ENCODE measurements at regions not wholly inside any gene's neighbourhood (a gene's known extent, or its start where the extent isn't known, plus 50 kb on each side); places are given as distances from the start of the nearest gene placed in this dataset.

- TF ChIP-seq GATA3 (IDR thresholded peaks at IDR 0.05; ENCODE audit: low read depth, low read length) (no peak), GATA2 (IDR thresholded peaks at IDR 0.05; ENCODE audit: low read depth, low read length) (no peak)
These were observed 315.5 kb upstream of the CELF2 start for GRCh38 chr10:10702211-10702610.

GRCh38 chr10:10703382-10703781 is 314.3 kb upstream of the CELF2 start:
- TF ChIP-seq GATA3 (IDR thresholded peaks at IDR 0.05; ENCODE audit: low read depth, low read length) (no peak), GATA2 (IDR thresholded peaks at IDR 0.05; ENCODE audit: low read depth, low read length) (no peak)

GRCh38 chr10:10712155-10712704 is 305.4 kb upstream of the CELF2 start:
- TF ChIP-seq GATA2 (IDR thresholded peaks at IDR 0.05; ENCODE audit: low read depth, low read length) (no peak), GATA3 (IDR thresholded peaks at IDR 0.05; ENCODE audit: low read depth, low read length) (no peak)

GRCh38 chr10:10714327-10714726 is 303.3 kb upstream of the CELF2 start:
- TF ChIP-seq GATA3 (IDR thresholded peaks at IDR 0.05; ENCODE audit: low read depth, low read length) (no peak), GATA2 (IDR thresholded peaks at IDR 0.05; ENCODE audit: low read depth, low read length) (no peak)

GRCh38 chr10:10716972-10717371 is 300.7 kb upstream of the CELF2 start:
- TF ChIP-seq GATA3 (IDR thresholded peaks at IDR 0.05; ENCODE audit: low read depth, low read length), result no peak

- TF ChIP-seq GATA2 (IDR thresholded peaks at IDR 0.05; ENCODE audit: low read depth, low read length) (no peak), GATA3 (IDR thresholded peaks at IDR 0.05; ENCODE audit: low read depth, low read length) (no peak)
These were observed 295.2 kb upstream of the CELF2 start for GRCh38 chr10:10722422-10722821.

GRCh38 chr10:10725196-10725595 is 292.5 kb upstream of the CELF2 start:
- TF ChIP-seq GATA3 (IDR thresholded peaks at IDR 0.05; ENCODE audit: low read depth, low read length), result no peak
- no peak for TF ChIP-seq GATA2 (IDR thresholded peaks at IDR 0.05; ENCODE audit: low read depth, low read length)

GRCh38 chr10:10726101-10726500 is 291.6 kb upstream of the CELF2 start:
- TF ChIP-seq GATA3 (IDR thresholded peaks at IDR 0.05; ENCODE audit: low read depth, low read length) (no peak), GATA2 (IDR thresholded peaks at IDR 0.05; ENCODE audit: low read depth, low read length) (no peak)

GRCh38 chr10:10727812-10728211 is 289.9 kb upstream of the CELF2 start:
- TF ChIP-seq GATA3 (IDR thresholded peaks at IDR 0.05; ENCODE audit: low read depth, low read length) (no peak), GATA2 (IDR thresholded peaks at IDR 0.05; ENCODE audit: low read depth, low read length) (no peak)

GRCh38 chr10:10730471-10731043 is 287.1 kb upstream of the CELF2 start:
- TF ChIP-seq GATA2 (IDR thresholded peaks at IDR 0.05; ENCODE audit: low read depth, low read length), result no peak
- TF ChIP-seq GATA3 (IDR thresholded peaks at IDR 0.05; ENCODE audit: low read depth, low read length), result no peak

- TF ChIP-seq GATA3 (IDR thresholded peaks at IDR 0.05; ENCODE audit: low read depth, low read length) (no peak), GATA2 (IDR thresholded peaks at IDR 0.05; ENCODE audit: low read depth, low read length) (no peak)
These were observed 286.3 kb upstream of the CELF2 start for GRCh38 chr10:10731366-10731765.

- TF ChIP-seq GATA2 (IDR thresholded peaks at IDR 0.05; ENCODE audit: low read depth, low read length), result no peak
- TF ChIP-seq GATA3 (IDR thresholded peaks at IDR 0.05; ENCODE audit: low read depth, low read length), result no peak
These were observed 283.2 kb upstream of the CELF2 start for GRCh38 chr10:10734356-10735064.

GRCh38 chr10:10745291-10745690 is 272.4 kb upstream of the CELF2 start:
- no peak for TF ChIP-seq GATA2 (IDR thresholded peaks at IDR 0.05; ENCODE audit: low read depth, low read length)
- TF ChIP-seq GATA3 (IDR thresholded peaks at IDR 0.05; ENCODE audit: low read depth, low read length), result no peak

- TF ChIP-seq GATA2 (IDR thresholded peaks at IDR 0.05; ENCODE audit: low read depth, low read length), result no peak
- no peak for TF ChIP-seq GATA3 (IDR thresholded peaks at IDR 0.05; ENCODE audit: low read depth, low read length)
These were observed 262.2 kb upstream of the CELF2 start for GRCh38 chr10:10755490-10755889.

GRCh38 chr10:10758306-10758705 is 259.4 kb upstream of the CELF2 start:
- TF ChIP-seq GATA3 (IDR thresholded peaks at IDR 0.05; ENCODE audit: low read depth, low read length), result no peak
- TF ChIP-seq GATA2 (IDR thresholded peaks at IDR 0.05; ENCODE audit: low read depth, low read length), result no peak

All from SH-SY5Y (cell line).